WTC11 (cell line): ENCODE measurements at regions not wholly inside any gene's neighbourhood (a gene's known extent, or its start where the extent isn't known, plus 50 kb on each side); places are given as distances from the start of the nearest gene placed in this dataset.

Source experiments
- CREM ChIP-seq: sonication (generic); formaldehyde crosslinking; IDR thresholded peaks from 2 replicates; pipeline ENCODE4 v1.8.1; 2022; ENCODE audit warnings: mild to moderate bottlenecking, missing genetic modification reagents, moderate library complexity
- ETV6 ChIP-seq: sonication (generic); formaldehyde crosslinking; IDR thresholded peaks from 2 replicates; pipeline ENCODE4 v1.8.1; 2022; ENCODE audit warnings: mild to moderate bottlenecking, missing genetic modification reagents
- FOXP1 ChIP-seq: sonication (generic); formaldehyde crosslinking; IDR thresholded peaks from 2 replicates; pipeline ENCODE4 v1.8.0; 2022; ENCODE audit warnings: missing genetic modification reagents, mild to moderate bottlenecking, moderate library complexity, borderline replicate concordance
- GABPB1 ChIP-seq: sonication (generic); formaldehyde crosslinking; IDR thresholded peaks from 2 replicates; pipeline ENCODE4 v1.8.1; 2023; ENCODE audit warnings: mild to moderate bottlenecking, missing genetic modification reagents
- OVOL2 ChIP-seq: fragments of 250-450 bp; sonication (Bioruptor Pico); IDR thresholded peaks from 2 replicates; pipeline ENCODE4 v1.9.0; 2021; ENCODE audit warnings: mild to moderate bottlenecking, borderline replicate concordance
- SMAD3 ChIP-seq: sonication (generic); formaldehyde crosslinking; IDR thresholded peaks from 2 replicates; pipeline ENCODE4 v1.8.0; 2022; ENCODE audit warnings: missing genetic modification reagents, mild to moderate bottlenecking, borderline replicate concordance
- TCF7 ChIP-seq: sonication (generic); formaldehyde crosslinking; IDR thresholded peaks from 2 replicates; pipeline ENCODE4 v1.8.0; 2022; ENCODE audit warnings: mild to moderate bottlenecking, low read depth, missing genetic modification reagents, moderate library complexity
- TF ChIP-seq, protein P1 (sequence below): fragments of 200-600 bp; IDR thresholded peaks from 2 replicates; pipeline ENCODE4 v1.8.0; 2022; ENCODE audit warnings: antibody characterized with exemption
- TF ChIP-seq, protein P2 (sequence below): sonication (generic); formaldehyde crosslinking; IDR thresholded peaks from 2 replicates; pipeline ENCODE4 v1.8.1; 2022; ENCODE audit warnings: low read depth, missing genetic modification reagents, borderline replicate concordance
- TF ChIP-seq, protein P3 (sequence below): sonication (generic); formaldehyde crosslinking; IDR thresholded peaks from 2 replicates; pipeline ENCODE4 v1.8.0; 2022; ENCODE audit warnings: mild to moderate bottlenecking, missing genetic modification reagents
- TF ChIP-seq, protein P4 (sequence below): fragments of 250-450 bp; sonication (Bioruptor Pico); IDR thresholded peaks from 2 replicates; pipeline ENCODE4 v2.1.2; 2022; ENCODE audit warnings: mild to moderate bottlenecking, moderate library complexity
- TF ChIP-seq, protein P5 (sequence below): sonication (generic); formaldehyde crosslinking; IDR thresholded peaks from 2 replicates; pipeline ENCODE4 v1.8.1; 2022; ENCODE audit warnings: low read depth, mild to moderate bottlenecking, moderate library complexity, missing genetic modification reagents, borderline replicate concordance
- TF ChIP-seq, protein P6 (sequence below): sonication (generic); formaldehyde crosslinking; IDR thresholded peaks from 2 replicates; pipeline ENCODE4 v1.8.0; 2022; ENCODE audit warnings: mild to moderate bottlenecking, missing genetic modification reagents

DNA sequence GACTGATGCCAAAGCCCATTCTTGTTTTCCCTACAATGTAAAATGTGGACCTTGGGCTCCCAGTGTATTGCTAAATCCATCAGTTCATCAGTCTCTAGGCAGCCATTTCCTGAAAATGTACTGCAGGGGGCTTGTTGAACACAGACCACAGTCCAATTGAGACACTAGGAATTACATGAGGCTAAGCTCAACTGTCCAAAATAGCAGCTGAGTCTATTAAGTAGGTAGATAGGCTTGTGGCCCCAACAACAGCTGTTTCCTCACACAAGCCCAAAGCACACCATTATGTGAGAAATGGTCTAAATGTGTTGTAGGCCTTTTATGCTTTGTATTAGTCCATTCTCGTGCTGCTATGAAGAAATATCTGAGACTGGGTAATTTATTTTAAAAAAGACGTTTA, 60.0 kb upstream of the PAK3 start:
- TF ChIP-seq GABPB1, result no peak
- no peak for TF ChIP-seq SMAD3 (CRISPR knock-in tag)
- TF ChIP-seq OVOL2 (CRISPR knock-in tag), result no peak
- TF ChIP-seq, protein P1, sequence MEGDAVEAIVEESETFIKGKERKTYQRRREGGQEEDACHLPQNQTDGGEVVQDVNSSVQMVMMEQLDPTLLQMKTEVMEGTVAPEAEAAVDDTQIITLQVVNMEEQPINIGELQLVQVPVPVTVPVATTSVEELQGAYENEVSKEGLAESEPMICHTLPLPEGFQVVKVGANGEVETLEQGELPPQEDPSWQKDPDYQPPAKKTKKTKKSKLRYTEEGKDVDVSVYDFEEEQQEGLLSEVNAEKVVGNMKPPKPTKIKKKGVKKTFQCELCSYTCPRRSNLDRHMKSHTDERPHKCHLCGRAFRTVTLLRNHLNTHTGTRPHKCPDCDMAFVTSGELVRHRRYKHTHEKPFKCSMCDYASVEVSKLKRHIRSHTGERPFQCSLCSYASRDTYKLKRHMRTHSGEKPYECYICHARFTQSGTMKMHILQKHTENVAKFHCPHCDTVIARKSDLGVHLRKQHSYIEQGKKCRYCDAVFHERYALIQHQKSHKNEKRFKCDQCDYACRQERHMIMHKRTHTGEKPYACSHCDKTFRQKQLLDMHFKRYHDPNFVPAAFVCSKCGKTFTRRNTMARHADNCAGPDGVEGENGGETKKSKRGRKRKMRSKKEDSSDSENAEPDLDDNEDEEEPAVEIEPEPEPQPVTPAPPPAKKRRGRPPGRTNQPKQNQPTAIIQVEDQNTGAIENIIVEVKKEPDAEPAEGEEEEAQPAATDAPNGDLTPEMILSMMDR, result no peak
- no peak for TF ChIP-seq CREM (CRISPR knock-in tag)
- TF ChIP-seq, protein P2, sequence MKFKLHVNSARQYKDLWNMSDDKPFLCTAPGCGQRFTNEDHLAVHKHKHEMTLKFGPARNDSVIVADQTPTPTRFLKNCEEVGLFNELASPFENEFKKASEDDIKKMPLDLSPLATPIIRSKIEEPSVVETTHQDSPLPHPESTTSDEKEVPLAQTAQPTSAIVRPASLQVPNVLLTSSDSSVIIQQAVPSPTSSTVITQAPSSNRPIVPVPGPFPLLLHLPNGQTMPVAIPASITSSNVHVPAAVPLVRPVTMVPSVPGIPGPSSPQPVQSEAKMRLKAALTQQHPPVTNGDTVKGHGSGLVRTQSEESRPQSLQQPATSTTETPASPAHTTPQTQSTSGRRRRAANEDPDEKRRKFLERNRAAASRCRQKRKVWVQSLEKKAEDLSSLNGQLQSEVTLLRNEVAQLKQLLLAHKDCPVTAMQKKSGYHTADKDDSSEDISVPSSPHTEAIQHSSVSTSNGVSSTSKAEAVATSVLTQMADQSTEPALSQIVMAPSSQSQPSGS (CRISPR knock-in tag), result no peak
- TF ChIP-seq, protein P3, sequence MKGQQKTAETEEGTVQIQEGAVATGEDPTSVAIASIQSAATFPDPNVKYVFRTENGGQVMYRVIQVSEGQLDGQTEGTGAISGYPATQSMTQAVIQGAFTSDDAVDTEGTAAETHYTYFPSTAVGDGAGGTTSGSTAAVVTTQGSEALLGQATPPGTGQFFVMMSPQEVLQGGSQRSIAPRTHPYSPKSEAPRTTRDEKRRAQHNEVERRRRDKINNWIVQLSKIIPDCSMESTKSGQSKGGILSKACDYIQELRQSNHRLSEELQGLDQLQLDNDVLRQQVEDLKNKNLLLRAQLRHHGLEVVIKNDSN (CRISPR knock-in tag), result no peak
- TF ChIP-seq TCF7 (CRISPR knock-in tag), result no peak
- TF ChIP-seq, protein P4, sequence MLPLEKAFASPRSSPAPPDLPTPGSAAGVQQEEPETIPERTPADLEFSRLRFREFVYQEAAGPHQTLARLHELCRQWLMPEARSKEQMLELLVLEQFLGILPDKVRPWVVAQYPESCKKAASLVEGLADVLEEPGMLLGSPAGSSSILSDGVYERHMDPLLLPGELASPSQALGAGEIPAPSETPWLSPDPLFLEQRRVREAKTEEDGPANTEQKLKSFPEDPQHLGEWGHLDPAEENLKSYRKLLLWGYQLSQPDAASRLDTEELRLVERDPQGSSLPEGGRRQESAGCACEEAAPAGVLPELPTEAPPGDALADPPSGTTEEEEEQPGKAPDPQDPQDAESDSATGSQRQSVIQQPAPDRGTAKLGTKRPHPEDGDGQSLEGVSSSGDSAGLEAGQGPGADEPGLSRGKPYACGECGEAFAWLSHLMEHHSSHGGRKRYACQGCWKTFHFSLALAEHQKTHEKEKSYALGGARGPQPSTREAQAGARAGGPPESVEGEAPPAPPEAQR, result no peak
- TF ChIP-seq, protein P5, sequence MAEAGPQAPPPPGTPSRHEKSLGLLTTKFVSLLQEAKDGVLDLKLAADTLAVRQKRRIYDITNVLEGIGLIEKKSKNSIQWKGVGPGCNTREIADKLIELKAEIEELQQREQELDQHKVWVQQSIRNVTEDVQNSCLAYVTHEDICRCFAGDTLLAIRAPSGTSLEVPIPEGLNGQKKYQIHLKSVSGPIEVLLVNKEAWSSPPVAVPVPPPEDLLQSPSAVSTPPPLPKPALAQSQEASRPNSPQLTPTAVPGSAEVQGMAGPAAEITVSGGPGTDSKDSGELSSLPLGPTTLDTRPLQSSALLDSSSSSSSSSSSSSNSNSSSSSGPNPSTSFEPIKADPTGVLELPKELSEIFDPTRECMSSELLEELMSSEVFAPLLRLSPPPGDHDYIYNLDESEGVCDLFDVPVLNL (CRISPR knock-in tag), result no peak
- no peak for TF ChIP-seq ETV6 (CRISPR knock-in tag)
- TF ChIP-seq, protein P6, sequence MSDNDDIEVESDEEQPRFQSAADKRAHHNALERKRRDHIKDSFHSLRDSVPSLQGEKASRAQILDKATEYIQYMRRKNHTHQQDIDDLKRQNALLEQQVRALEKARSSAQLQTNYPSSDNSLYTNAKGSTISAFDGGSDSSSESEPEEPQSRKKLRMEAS, result no peak
- TF ChIP-seq FOXP1 (CRISPR knock-in tag), result no peak
